Natural killer cell (primary cell): ENCODE measurements at regions not wholly inside any gene's neighbourhood (a gene's known extent, or its start where the extent isn't known, plus 50 kb on each side); places are given as distances from the start of the nearest gene placed in this dataset.

ENCODE experiments used
- ATAC-seq, 3 donors: fragments of 150-1000 bp in 2 of 3; fragments of 200-7000 bp in 1 of 3; cut with Tn5 transposase; 1 replicate in 1 of 3; 2 replicates in 2 of 3; pipeline ENCODE4 v1.10.0; 2021; ENCODE audit warnings: mild to moderate bottlenecking in 2 of 3, moderate library complexity in 2 of 3
- DNase-seq, 2 donors: peaks; one replicate each; pipeline versions ENCODE4 v3.0.0 to v3.0.0-alpha.2; 2013 to 2021; ENCODE audit warnings: mixed read lengths in 1 of 2
- H3K27ac ChIP-seq: one replicate; pipeline ENCODE4 v1.5.1; 2013; ENCODE audit warnings: mild to moderate bottlenecking, low read length
- H3K27me3 ChIP-seq: one replicate; pipeline ENCODE4 v1.6.1; 2013; ENCODE audit warnings: low read length; ENCODE audit not compliant: control insufficient read depth, insufficient read depth
- H3K36me3 ChIP-seq: one replicate; pipeline ENCODE4 v1.6.1; 2013; ENCODE audit warnings: low read length; ENCODE audit not compliant: control insufficient read depth, insufficient read depth
- H3K4me1 ChIP-seq: one replicate; pipeline ENCODE4 v1.6.1; 2013; ENCODE audit warnings: low read length; ENCODE audit not compliant: control insufficient read depth, insufficient read depth
- H3K4me3 ChIP-seq: one replicate; pipeline ENCODE4 v1.5.1; 2013; ENCODE audit warnings: low read length
- H3K9me3 ChIP-seq: one replicate; pipeline ENCODE4 v1.6.1; 2013; ENCODE audit warnings: low read length; ENCODE audit not compliant: control insufficient read depth, insufficient read depth
- H3K27ac Mint-ChIP-seq, 2 donors: one replicate each; pipeline ENCODE4 v1.8.0; 2022; ENCODE audit warnings: mild to moderate bottlenecking in 2 of 2, mixed read lengths in 2 of 2, moderate library complexity in 1 of 2
- H3K27me3 Mint-ChIP-seq, 2 donors: one replicate each; pipeline ENCODE4 v1.8.0; 2022; ENCODE audit warnings: low read depth in 2 of 2, mixed read lengths in 2 of 2
- H3K36me3 Mint-ChIP-seq: one replicate; pipeline ENCODE4 v1.8.0; 2022; ENCODE audit warnings: mixed read lengths
- H3K4me1 Mint-ChIP-seq, 2 donors: one replicate each; pipeline ENCODE4 v1.8.0; 2022; ENCODE audit warnings: mixed read lengths in 2 of 2
- H3K4me3 Mint-ChIP-seq: one replicate; pipeline ENCODE4 v1.8.0; 2022; ENCODE audit warnings: mild to moderate bottlenecking, moderate library complexity, mixed read lengths
- H3K9me3 Mint-ChIP-seq, 2 donors: one replicate each; pipeline ENCODE4 v1.8.0; 2022; ENCODE audit warnings: mixed read lengths in 2 of 2
- WGBS: methylation state at CpG from one replicate; pipeline ENCODE4 v1.1.7; 2013; ENCODE audit warnings: missing lambda C conversion rate; ENCODE audit not compliant: insufficient coverage; 5-methylcytosine and 5-hydroxymethylcytosine counted together
- intact Hi-C: fragments of 100-400 bp; cut with micrococcal nuclease; formaldehyde crosslinking; loops from one replicate; pipeline ENCODE4 v1.14.2; 2022
- TF ChIP-seq, protein P1 (sequence below): fragments of 200-600 bp; IDR thresholded peaks from one replicate; pipeline ENCODE4 v1.8.0; 2022; ENCODE audit warnings: antibody characterized with exemption

DNA sequence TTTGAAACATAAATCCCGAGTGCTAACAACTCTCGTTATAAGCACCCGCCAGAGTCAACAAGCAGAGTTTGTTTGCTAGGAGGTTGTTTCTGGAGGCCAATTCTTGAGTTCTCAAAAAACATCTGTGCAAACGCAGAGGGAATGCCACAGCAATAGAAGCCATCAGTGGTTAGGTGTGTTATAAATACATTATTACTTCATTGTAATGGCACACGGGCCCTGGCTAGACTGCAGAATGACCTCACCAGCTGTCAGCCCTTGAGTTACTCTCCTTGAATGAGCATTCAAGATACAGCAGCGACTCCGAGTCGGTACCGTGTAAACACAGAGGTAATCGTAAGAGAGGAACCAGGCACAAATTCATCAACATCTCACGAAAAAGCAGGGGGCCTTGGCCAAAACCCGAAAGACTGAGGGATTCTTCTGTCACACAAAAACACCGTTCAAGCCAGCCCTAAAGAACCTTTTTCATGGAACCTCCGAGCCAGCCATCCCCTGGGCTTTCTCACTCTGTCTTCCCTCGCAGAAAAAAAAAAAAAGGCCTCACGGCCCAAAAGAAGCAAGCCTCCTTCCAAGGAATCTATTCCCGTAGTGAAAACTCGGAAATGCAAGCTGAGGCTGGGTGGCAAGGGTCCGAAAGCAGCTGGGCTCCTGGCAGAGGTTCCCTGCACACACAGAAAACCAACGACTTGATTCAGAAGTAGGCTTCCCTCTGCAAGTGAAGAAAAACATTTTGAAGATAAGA is 133.7 kb upstream of the MEIS1 start:
- TF ChIP-seq, protein P1, sequence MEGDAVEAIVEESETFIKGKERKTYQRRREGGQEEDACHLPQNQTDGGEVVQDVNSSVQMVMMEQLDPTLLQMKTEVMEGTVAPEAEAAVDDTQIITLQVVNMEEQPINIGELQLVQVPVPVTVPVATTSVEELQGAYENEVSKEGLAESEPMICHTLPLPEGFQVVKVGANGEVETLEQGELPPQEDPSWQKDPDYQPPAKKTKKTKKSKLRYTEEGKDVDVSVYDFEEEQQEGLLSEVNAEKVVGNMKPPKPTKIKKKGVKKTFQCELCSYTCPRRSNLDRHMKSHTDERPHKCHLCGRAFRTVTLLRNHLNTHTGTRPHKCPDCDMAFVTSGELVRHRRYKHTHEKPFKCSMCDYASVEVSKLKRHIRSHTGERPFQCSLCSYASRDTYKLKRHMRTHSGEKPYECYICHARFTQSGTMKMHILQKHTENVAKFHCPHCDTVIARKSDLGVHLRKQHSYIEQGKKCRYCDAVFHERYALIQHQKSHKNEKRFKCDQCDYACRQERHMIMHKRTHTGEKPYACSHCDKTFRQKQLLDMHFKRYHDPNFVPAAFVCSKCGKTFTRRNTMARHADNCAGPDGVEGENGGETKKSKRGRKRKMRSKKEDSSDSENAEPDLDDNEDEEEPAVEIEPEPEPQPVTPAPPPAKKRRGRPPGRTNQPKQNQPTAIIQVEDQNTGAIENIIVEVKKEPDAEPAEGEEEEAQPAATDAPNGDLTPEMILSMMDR: no peak
- DNase-seq: no peak
- intact Hi-C loops: no loop called here
- Histone ChIP-seq H3K27me3 (no peaks in the 10 kb centered on the region), H3K36me3 (no peaks in the 10 kb centered on the region), H3K4me3 (no peak overlapping the region), H3K9me3 (no peaks in the 10 kb centered on the region), H3K27ac (no peak overlapping the region), H3K4me1 (no peaks in the 10 kb centered on the region)
- H3K36me3 Mint-ChIP-seq: no peaks in the 10 kb centered on the region
- no peaks in the 10 kb centered on the region for H3K4me1 Mint-ChIP-seq
- WGBS: 90% methylated on average over 20 of the region's 20 CpGs
- peaks cover 2 to 7% of the 10 kb centered on the region in 2 donors for H3K9me3 Mint-ChIP-seq
- H3K27me3 Mint-ChIP-seq: no peaks in the 10 kb centered on the region
- no peak overlapping the region for H3K4me3 Mint-ChIP-seq
- no peak overlapping the region for H3K27ac Mint-ChIP-seq
- ATAC-seq: no peak

DNA sequence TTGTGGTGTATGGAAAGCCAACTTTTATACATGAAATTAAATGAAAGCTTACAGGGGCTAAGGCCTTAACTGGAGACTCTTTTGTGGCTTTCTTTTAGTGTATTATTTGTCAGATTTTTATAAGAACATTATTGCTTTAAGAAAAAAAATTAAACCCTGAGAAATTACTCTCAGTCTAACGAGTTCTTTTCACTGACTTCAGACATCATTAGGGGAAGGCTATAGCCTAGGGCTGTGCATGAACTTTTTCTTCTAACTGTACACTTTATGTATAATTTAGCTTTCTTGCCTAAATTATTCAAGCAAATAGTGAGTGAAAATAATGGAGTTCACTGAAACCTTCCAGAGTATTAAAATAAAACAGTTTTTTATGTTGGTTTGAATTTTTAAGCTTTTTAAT is 151.1 kb upstream of the MEIS1 start:
- Mint-ChIP-seq H3K27ac (no peak overlapping the region), H3K4me1 (no peaks in the 10 kb centered on the region), H3K9me3 (peaks cover 3% of the 10 kb centered on the region in 2 donors), H3K36me3 (no peaks in the 10 kb centered on the region), H3K4me3 (no peak overlapping the region), H3K27me3 (no peaks in the 10 kb centered on the region)
- intact Hi-C loops: no loop called here
- Histone ChIP-seq H3K4me1 (no peaks in the 10 kb centered on the region), H3K36me3 (no peaks in the 10 kb centered on the region), H3K9me3 (no peaks in the 10 kb centered on the region), H3K27ac (no peak overlapping the region), H3K27me3 (no peaks in the 10 kb centered on the region), H3K4me3 (no peak overlapping the region)
- WGBS: no CpG with 5 or more reads among the region's 1 CpG
- no peak for ATAC-seq
- TF ChIP-seq, protein P1: no peak
- DNase-seq: no peak

DNA sequence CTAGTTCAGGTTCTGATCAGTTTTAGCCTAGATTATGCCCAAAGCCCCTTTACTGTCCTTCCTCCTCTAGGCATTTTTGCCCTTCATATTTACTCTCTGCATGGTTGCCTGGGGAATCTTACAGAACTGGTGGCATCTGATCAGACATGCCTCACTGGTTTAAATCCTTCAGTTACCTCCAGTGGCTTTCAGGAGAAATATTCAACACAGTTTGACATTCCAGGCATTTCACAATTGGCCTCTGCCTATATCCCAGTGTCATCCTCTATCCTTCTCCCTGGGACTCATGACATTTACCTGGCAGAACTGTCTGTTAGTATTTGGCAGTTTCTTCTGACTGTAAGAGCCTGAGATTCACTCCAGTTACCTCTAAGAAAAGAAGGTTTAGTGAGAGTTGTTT is 152.9 kb upstream of the MEIS1 start:
- intact Hi-C loops: no loop called here
- no peaks in the 10 kb centered on the region for H3K4me1 ChIP-seq
- no peak for DNase-seq
- H3K4me3 ChIP-seq: no peak overlapping the region
- TF ChIP-seq, protein P1: no peak
- no peaks in the 10 kb centered on the region for H3K36me3 ChIP-seq
- H3K9me3 ChIP-seq: no peaks in the 10 kb centered on the region
- H3K27me3 ChIP-seq: no peaks in the 10 kb centered on the region
- Mint-ChIP-seq H3K27ac (no peak overlapping the region), H3K4me1 (no peaks in the 10 kb centered on the region), H3K4me3 (no peak overlapping the region), H3K36me3 (no peaks in the 10 kb centered on the region), H3K27me3 (no peaks in the 10 kb centered on the region), H3K9me3 (peaks cover 3% of the 10 kb centered on the region in 2 donors)
- ATAC-seq: no peak
- H3K27ac ChIP-seq: no peak overlapping the region

DNA sequence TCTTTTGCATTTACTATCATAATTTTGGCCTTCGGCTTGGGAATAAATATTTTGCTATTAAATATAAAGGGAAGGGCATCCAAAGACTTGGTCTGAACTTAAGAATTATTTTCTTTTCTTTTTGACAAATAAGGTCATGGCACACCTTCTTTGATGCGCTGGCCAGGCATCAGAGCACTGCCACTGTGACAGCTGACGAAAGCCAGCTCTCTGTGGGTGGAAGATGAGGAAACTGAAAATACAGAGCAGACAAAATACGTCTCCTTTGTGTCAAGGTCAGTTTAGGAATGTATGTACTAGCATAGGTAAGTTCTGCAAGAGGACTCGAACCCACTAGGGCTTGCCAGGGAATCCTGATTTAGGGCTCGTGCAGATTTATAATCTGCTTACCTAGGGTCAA is 155.9 kb upstream of the MEIS1 start:
- Mint-ChIP-seq H3K27me3 (no peaks in the 10 kb centered on the region), H3K4me1 (no peaks in the 10 kb centered on the region), H3K27ac (no peak overlapping the region), H3K4me3 (no peak overlapping the region), H3K9me3 (no peaks in the 10 kb centered on the region), H3K36me3 (no peaks in the 10 kb centered on the region)
- no peak for DNase-seq
- Histone ChIP-seq H3K4me3 (no peak overlapping the region), H3K27me3 (no peaks in the 10 kb centered on the region), H3K27ac (no peak overlapping the region), H3K36me3 (no peaks in the 10 kb centered on the region), H3K4me1 (no peaks in the 10 kb centered on the region), H3K9me3 (no peaks in the 10 kb centered on the region)
- 93% methylated on average over 6 of the region's 6 CpGs for WGBS
- ATAC-seq: no peak
- TF ChIP-seq, protein P1: no peak
- intact Hi-C loops: no loop called here
